ENCODE measurements at regions not wholly inside any gene's neighbourhood (a gene's known extent, or its start where the extent isn't known, plus 50 kb on each side); places are given as distances from the start of the nearest gene placed in this dataset.

GRCh38 chr11:70698871-70699270, 300.5 kb downstream of the CTTN start:
- H3K36me3 ChIP-seq = no peaks in the 10 kb centered on the region
- H3K27me3 ChIP-seq = no peaks in the 10 kb centered on the region
- H3K27ac ChIP-seq = no peak overlapping the region
- no peak overlapping the region for H3K4me3 ChIP-seq
- TF ChIP-seq EP300 (IDR thresholded peaks at IDR 0.05) (no peak), POLR2A (IDR thresholded peaks at IDR 0.05) (no peak)
- TF ChIP-seq, protein P1, sequence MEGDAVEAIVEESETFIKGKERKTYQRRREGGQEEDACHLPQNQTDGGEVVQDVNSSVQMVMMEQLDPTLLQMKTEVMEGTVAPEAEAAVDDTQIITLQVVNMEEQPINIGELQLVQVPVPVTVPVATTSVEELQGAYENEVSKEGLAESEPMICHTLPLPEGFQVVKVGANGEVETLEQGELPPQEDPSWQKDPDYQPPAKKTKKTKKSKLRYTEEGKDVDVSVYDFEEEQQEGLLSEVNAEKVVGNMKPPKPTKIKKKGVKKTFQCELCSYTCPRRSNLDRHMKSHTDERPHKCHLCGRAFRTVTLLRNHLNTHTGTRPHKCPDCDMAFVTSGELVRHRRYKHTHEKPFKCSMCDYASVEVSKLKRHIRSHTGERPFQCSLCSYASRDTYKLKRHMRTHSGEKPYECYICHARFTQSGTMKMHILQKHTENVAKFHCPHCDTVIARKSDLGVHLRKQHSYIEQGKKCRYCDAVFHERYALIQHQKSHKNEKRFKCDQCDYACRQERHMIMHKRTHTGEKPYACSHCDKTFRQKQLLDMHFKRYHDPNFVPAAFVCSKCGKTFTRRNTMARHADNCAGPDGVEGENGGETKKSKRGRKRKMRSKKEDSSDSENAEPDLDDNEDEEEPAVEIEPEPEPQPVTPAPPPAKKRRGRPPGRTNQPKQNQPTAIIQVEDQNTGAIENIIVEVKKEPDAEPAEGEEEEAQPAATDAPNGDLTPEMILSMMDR (IDR thresholded peaks at IDR 0.05) = no peak
- H3K9me3 ChIP-seq = no peaks in the 10 kb centered on the region
- intact Hi-C loops (cut with DNase I) = no loop called here
- no peaks in the 10 kb centered on the region for H3K4me1 ChIP-seq (ENCODE audit: insufficient read depth)
- 66 to 74% (median 68%) methylated on average over 2 of the region's 2 CpGs for WGBS, 3 donors
- no peak for DNase-seq

GRCh38 chr11:70699294-70700221, 301.2 kb downstream of the CTTN start:
- intact Hi-C loops (cut with DNase I) = no loop called here
- DNase-seq = no peak

DNA sequence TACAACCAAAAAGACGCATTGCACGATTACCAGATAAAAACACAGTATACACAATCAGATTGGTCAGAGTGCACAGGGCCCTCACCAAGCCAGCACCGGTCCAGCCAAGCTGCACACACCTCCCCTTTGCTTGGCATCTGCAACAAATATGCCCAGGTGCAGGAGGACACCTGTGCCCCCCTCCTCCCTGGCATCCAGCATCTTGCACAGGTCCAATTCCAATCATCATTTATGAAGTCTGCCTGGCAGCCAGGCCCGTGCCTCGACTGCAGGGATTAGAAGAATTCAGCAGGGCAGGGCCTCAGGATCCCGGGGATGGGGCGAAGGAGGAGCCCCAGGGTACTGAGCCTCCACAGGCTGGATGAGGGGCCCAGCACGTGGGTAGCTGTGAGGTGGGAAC, 302.1 kb downstream of the CTTN start:
- 68 to 81% (median 74%) methylated on average over 8 of the region's 8 CpGs for WGBS, 3 donors

More at GRCh38 chr11:70699294-70700221, 301.2 kb downstream of the CTTN start:
- Histone ChIP-seq H3K4me1 (ENCODE audit: insufficient read depth) (no peaks in the 10 kb centered on the region), H3K27ac (no peak overlapping the region), H3K27me3 (no peaks in the 10 kb centered on the region), H3K9me3 (no peaks in the 10 kb centered on the region), H3K36me3 (no peaks in the 10 kb centered on the region), H3K4me3 (no peak overlapping the region)
- no peak for TF ChIP-seq POLR2A (IDR thresholded peaks at IDR 0.05)
- WGBS, 3 donors = 39 to 47% (median 47%) methylated on average over 7 of the region's 7 CpGs

GRCh38 chr11:70700871-70701270, 302.5 kb downstream of the CTTN start:
- no peaks in the 10 kb centered on the region for H3K36me3 ChIP-seq
- H3K27me3 ChIP-seq = no peaks in the 10 kb centered on the region
- intact Hi-C loops (cut with DNase I) = no loop called here
- no peaks in the 10 kb centered on the region for H3K9me3 ChIP-seq
- H3K4me1 ChIP-seq (ENCODE audit: insufficient read depth) = no peaks in the 10 kb centered on the region
- DNase-seq = no peak
- TF ChIP-seq POLR2A (IDR thresholded peaks at IDR 0.05) (no peak), EP300 (IDR thresholded peaks at IDR 0.05) (no peak)
- TF ChIP-seq, protein P1 (IDR thresholded peaks at IDR 0.05) = no peak
- H3K27ac ChIP-seq = no peak overlapping the region
- H3K4me3 ChIP-seq = no peak overlapping the region
- WGBS, 3 donors = 47 to 54% (median 48%) methylated on average over 5 of the region's 5 CpGs

More for the DNA sequence above, 302.1 kb downstream of the CTTN start:
- H3K4me1 ChIP-seq (ENCODE audit: insufficient read depth) = no peaks in the 10 kb centered on the region
- DNase-seq = no peak
- no peaks in the 10 kb centered on the region for H3K27me3 ChIP-seq
- H3K4me3 ChIP-seq = no peak overlapping the region
- no peaks in the 10 kb centered on the region for H3K36me3 ChIP-seq
- H3K9me3 ChIP-seq = no peaks in the 10 kb centered on the region
- TF ChIP-seq POLR2A (IDR thresholded peaks at IDR 0.05) = no peak
- TF ChIP-seq, protein P1 (IDR thresholded peaks at IDR 0.05) = no peak
- TF ChIP-seq EP300 (IDR thresholded peaks at IDR 0.05) = no peak
- intact Hi-C loops (cut with DNase I) = no loop called here
- no peak overlapping the region for H3K27ac ChIP-seq

- Histone ChIP-seq H3K36me3 (no peaks in the 10 kb centered on the region), H3K27ac (no peak overlapping the region), H3K4me3 (no peak overlapping the region), H3K9me3 (no peaks in the 10 kb centered on the region), H3K4me1 (ENCODE audit: insufficient read depth) (no peaks in the 10 kb centered on the region), H3K27me3 (no peaks in the 10 kb centered on the region)
- intact Hi-C loops (cut with DNase I) = no loop called here
- no peak for DNase-seq
- no peak for TF ChIP-seq POLR2A (IDR thresholded peaks at IDR 0.05)
- TF ChIP-seq, protein P1 (IDR thresholded peaks at IDR 0.05) = no peak
- 94 to 96% (median 95%) methylated on average over 4 of the region's 4 CpGs for WGBS, 3 donors
These were observed 303.8 kb downstream of the CTTN start for GRCh38 chr11:70702040-70702648.

Measured in ovary (tissue), 7 donors.